Right hindlimb (tissue), 1 donor: ENCODE measurements at regions not wholly inside any gene's neighbourhood (a gene's known extent, or its start where the extent isn't known, plus 50 kb on each side); places are given as distances from the start of the nearest gene placed in this dataset.

Experiments used
- DNase-seq: peaks from one replicate; pipeline ENCODE4 v3.0.0-alpha.2; 2018

DNA sequence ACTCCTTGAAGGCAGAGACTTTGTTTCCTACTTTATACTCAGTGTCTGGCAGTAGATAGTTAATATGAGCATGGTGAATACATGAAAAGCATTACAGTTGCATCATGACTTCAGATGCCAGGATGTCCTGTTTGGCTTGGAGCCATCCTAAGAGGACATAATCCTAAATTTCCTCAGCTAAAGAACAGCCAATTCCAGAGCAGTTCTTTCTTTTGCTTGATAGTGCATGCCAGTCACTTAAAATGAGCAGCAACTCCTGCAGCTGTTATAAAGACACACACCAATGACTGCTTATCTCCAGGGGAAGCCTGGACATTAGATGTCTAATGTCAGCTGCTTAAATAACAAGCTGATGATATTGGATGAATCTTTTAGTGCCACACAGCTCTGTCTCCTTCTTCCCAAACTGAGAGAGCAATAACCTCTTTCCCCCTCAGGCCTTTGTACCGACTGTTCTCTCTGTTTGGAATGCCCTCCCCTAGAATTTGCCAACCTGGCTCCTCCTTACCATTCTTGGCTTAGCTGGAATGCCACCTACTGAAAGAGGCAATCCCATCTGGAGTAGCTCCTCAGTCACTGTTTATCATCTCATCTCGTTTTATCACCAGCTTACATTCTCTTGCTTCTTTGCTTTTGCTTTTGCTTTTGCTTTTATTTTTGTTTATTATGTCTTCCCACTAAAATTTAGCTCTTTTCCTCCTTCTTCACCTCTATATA is 100.8 kb upstream of the USP38 start:
- peak; percentile 26 for DNase-seq

DNA sequence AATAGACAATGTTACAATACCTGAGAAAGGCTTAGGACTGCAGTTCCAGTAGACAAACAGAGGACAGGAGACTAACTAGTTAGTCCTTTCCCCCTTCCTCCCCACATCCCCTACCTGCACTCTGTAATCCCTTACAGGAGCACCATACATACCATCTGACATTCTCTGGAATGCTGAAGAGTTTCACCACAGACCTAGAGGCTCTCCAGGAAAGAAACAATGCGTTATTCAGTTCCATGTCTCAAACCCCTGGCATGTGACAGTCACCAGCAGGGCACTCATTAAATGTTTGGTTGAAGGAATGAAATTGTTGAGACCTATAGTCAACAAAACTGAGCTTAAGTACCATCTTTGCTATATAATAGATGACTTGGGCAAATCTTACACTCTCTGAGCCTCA is 100.2 kb upstream of the USP38 start:
- DNase-seq = no peak

DNA sequence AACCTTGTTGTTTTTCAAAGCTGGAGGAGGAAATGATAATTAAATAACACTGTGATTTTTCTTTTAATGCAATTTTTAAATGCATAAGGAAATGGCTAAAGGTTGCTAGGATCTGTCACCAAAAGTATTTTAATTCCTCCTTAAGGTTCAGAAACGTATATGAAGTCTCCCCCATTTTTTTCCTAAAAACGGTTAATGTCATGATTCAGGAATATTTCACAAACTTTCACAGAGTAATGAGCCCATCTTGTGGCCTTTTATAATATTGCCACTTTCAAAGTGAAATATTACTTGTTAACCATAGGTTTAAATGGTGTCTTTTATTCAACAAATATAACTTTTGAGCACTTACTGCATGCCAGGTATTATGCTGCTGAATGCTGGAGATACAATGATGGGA is 99.5 kb upstream of the USP38 start:
- no peak for DNase-seq

DNA sequence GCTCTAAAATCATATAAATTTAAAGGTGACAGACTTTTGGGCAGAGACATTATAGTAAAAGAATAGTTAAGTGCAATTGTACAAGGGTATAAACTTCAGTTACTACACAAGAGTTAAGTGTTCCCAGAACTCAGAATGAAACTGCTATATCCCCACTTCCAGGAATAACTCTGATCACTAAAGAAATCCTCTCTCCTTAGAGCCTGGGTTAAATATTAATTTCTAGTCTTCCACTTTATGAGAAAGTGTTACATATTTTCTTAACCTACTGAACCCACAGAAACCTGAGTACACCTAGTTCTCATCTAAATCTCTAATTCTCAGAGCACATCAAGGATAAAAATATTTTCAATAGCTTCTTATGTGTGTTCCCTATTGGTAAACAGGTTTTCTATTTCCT is 99.1 kb upstream of the USP38 start:
- no peak for DNase-seq

DNA sequence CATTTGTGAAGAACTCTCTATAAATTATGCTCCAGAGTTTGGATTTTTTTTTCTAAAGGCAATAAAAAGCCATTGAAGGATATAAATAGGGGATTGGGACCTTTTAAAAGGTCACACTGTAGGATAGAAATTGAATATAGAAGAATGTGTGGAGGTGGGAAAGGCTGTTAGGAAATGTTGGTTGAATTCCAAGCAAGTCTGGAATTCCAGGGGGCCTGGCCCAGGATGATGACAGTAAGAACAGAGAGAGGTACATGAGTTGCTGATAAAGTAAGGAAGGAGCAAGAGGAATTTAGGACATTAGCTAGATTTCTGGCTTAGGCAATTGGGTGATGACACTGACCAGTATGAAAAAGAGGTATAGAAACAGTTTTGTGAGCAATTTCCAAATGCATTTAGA is 95.4 kb upstream of the USP38 start:
- DNase-seq = no peak

- no peak for DNase-seq
Measured at GRCh38 chr4:143089847-143090246, 94.9 kb upstream of the USP38 start.

GRCh38 chr4:143091862-143092261 is 92.9 kb upstream of the USP38 start:
- DNase-seq = no peak

- DNase-seq = no peak
Measured at GRCh38 chr4:143095447-143095846, 89.3 kb upstream of the USP38 start.

DNA sequence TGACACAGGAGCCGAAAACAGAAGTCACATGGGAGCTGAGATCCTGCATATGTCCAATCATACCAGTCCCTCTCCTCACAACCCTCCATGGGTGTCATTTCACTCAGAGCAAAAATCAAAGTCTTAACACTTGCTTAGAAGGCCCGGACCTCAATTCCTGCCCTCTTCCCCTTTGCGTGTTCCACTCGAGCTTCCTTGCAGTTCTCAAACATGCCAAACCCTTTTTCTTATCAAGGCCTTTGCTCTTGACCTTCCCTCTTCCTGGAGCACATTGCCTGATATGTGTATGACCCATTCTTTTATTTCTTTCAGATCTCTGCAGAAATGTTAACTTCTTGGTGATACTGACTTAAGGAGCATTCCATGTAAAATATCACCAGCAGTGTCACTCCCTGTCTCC is 87.0 kb upstream of the USP38 start:
- DNase-seq = no peak

DNA sequence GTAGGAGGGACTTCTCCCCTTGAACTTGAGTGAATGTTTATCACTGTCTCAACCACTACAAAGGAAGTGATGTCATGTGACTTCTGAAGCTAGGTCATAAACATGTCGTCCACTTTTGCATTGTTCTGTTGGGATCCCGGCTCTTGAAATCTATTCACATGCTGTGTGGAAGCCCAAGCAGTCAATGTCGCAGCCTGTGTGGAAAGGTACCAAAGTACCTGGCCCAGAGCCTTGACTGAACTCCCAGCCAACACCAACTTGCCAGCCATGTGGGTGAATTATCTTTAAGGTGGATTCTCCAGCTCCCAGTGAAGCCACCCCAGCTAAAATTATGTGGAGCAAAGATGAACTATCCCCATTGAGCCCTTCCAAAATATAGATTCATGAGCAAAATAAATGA is 85.0 kb upstream of the USP38 start:
- no peak for DNase-seq

DNA sequence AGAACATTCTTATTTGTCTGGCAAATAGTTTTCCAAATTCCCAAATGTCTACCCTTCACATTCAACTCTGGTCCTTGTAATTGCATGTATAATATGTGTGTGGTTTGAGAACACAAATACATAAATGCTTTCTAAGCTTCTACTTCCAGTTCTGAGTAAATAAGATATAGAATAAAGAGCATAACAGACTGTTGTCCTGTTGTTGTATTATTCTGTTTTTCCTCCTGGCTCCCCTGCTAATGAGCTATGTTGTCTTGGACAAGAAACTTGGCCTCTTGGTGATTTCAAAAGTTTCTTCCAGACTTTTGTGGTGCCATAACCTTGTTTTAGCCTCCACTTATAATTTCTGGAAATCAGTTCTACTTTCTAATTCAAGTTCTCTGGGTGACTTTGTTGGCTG is 75.3 kb upstream of the USP38 start:
- DNase-seq = no peak

DNA sequence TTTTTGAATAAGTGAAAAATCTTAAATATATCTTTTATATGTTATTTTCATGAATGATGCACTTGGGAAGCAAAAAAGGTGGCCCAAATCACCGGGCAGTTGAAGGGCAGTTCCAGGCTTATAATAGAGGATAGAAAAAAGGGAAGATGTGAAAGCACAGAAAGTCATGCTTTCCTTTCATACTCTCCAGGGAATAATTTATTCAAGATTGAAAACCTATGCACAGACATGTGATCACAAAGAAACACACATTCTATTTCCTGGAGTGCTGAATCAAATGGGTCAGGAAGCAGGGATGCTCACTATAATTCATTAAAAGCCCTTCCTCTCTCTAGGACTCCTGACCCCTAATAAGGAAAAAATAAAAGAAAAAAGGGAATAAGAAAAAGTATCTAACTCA is 66.1 kb upstream of the USP38 start:
- DNase-seq = no peak

- no peak for DNase-seq
Measured at GRCh38 chr4:143127621-143128020, 57.1 kb upstream of the USP38 start.

- no peak for DNase-seq
Measured at GRCh38 chr4:143133977-143134376, 50.7 kb upstream of the USP38 start.
